Stimulated activated CD4-positive, alpha-beta T cell treated with anti-CD3 and anti-CD28 coated beads, Interleukin-15, amount 100 ng/mL, for 48 hours (primary cell): ENCODE measurements at regions not wholly inside any gene's neighbourhood (a gene's known extent, or its start where the extent isn't known, plus 50 kb on each side); places are given as distances from the start of the nearest gene placed in this dataset.
"Not testable (repeated sequence)": the region's sequence is repeated elsewhere in the genome, so short reads cannot be mapped to it uniquely, and the experiment has no call there.

Source experiments
- DNase-seq, 2 donors: peaks; one replicate each; pipeline ENCODE4 v3.0.0-alpha.2; 2020; ENCODE audit warnings: low read depth in 2 of 2

- DNase-seq, result no peak
Observed at GRCh38 chr10:55242544-55242943, 441.5 kb upstream of the PCDH15 start.

GRCh38 chr10:55237462-55237861, 436.4 kb upstream of the PCDH15 start:
- no peak for DNase-seq

DNA sequence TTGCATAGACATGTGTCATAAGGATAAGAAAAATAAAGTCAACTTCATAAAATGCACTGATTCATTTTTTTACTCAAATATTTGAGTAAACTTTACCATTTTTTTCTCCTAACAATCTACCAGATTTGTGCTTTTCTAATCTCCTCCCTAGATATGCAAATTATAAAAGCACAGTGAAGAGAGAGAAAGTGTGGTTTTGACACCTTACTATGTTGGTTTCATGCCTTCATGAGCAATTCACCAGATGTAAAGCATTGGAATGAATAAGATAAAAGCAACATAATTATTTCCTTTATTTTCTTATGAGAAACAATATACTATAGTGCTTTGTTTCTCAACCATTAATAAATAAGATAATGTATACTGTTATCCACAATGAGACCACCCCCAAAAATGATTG, 432.5 kb upstream of the PCDH15 start:
- DNase-seq, result no peak

GRCh38 chr10:55233090-55233489, 432.1 kb upstream of the PCDH15 start:
- DNase-seq, result no peak

DNA sequence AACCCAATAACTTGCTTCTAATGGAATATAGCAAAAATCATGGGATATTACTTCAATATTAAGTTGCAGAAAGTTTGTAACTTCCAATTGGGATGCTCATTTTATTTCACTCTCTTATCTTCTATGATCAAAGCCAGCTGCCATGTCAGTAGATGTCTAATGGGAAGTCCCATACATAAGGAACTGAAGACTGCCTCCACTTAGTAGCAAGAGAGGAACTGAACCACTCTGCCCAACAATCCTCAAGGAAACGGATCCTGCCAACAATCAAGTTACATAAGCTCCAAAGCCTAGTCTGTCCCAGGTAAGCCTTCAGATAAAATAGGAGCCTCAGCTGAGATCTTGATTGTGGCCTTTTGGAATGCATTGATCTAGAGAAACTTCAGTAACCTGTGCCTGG, 431.5 kb upstream of the PCDH15 start:
- DNase-seq, result no peak

- no peak for DNase-seq
Observed at GRCh38 chr10:55227967-55228366, 426.9 kb upstream of the PCDH15 start.

DNA sequence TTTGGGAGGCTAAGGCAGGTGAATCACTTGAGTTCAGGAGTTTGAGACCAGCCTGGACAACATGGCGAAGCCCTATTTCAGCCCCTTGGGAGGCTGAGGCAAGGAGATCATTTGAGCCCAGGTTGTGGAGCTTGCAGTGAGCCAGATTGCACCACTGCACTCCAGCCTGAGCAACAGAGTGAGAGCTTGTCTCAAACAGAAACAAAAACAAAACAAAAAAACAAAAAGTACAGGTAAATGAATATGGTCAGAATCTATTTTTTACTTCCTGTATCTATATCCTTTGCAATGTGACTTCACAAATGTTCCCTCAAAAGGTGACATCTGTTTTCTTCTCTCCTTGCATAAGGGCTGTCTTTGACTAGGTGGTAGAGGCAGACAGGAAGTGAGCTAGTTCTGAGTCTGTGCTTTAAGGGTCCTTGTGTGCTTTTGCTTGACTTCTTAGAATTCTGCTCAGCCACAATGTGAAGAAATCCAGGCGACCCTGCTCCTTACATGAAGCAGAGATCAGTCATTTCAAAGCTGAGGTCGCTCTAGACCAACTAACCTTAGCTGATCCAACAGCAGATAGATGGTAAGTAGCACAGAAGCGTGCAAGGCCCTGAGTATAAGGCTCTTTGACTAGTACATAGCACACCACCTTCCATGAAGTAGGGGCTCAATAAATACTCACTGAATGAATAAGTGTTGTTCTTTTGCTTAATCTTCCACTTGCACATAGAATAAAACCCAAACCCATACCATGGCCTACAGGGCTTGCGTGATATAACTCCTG, 423.2 kb upstream of the PCDH15 start:
- DNase-seq, result no peak

DNA sequence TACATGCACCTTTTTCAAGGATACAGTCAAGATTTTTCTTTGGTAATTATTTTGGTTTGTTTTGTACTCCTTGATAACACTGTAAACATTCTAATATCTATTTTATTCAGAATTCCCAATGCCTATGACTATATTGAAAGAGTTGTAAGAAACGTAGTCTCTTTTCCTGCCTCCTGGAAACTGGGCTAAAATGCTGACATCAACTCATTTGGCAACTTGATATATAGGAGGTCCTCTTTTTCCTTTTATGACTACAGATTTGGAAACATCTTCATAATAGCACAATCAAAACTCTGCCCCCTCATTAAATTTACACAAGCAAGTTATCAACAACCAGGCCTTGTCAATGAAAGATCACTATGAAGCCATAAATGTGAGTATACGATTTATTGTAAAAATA, 422.3 kb upstream of the PCDH15 start:
- DNase-seq, result no peak

DNA sequence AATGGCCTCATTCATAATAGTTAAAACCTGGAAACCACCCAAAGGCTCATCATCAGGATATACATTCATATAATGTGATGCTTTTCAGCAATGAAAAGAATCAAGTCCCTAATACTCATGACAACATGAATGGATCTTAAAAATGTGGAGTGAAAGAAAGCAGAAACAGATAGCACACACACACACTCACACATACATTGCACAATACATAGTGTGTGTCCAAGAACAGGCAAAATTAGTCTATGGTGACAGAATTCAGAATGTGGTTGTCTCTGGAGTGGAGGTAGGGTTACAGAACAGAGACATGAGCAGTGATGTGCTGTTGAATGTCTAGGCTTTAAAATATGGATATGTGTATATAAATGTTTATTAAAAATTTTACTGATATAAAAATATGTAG, 419.9 kb upstream of the PCDH15 start:
- DNase-seq, result no peak

DNA sequence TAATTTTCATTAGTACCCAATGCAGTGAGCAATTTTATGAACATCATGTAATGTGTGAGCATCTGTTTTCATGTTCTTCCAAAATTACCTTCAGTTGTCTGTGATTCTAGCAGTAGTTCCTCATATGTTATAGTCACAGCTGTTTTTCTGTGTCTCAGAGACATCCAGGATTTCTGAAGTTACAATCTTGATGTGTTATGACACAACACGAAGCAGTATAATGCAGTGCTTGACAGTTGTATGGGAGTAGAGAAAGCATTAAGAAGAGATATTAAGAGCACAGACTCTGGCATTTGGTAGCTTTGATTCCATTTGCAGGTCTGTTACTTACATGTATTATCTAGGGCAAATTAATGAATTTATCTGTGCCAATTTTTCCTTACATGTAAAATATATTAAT, 414.7 kb upstream of the PCDH15 start:
- DNase-seq, result no peak

GRCh38 chr10:55214608-55215007, 413.6 kb upstream of the PCDH15 start:
- no peak for DNase-seq

- no peak for DNase-seq
Observed at GRCh38 chr10:55212051-55212450, 411.0 kb upstream of the PCDH15 start.

- no peak for DNase-seq
Observed at GRCh38 chr10:55203874-55204273, 402.8 kb upstream of the PCDH15 start.

GRCh38 chr10:55203319-55203718, 402.3 kb upstream of the PCDH15 start:
- no peak for DNase-seq

DNA sequence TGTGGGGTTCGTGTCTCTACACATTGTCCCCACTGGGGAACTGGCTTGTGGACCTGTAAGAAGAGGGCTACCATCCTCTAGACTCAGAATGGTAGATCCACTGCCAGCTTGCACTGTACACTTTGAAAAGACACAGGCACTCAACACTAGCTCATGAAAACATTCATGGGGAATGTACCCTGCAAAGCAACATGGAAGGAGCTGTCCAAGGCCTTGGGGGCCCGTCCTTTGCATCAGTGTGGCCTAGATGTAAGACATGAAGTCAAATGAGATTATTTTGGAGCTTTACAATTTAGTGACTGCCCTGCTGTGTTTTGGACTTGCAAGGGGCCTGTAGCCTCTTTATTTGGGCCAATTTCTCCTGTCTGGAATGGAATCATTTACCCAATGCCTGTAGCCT, 399.0 kb upstream of the PCDH15 start:
- no peak for DNase-seq

DNA sequence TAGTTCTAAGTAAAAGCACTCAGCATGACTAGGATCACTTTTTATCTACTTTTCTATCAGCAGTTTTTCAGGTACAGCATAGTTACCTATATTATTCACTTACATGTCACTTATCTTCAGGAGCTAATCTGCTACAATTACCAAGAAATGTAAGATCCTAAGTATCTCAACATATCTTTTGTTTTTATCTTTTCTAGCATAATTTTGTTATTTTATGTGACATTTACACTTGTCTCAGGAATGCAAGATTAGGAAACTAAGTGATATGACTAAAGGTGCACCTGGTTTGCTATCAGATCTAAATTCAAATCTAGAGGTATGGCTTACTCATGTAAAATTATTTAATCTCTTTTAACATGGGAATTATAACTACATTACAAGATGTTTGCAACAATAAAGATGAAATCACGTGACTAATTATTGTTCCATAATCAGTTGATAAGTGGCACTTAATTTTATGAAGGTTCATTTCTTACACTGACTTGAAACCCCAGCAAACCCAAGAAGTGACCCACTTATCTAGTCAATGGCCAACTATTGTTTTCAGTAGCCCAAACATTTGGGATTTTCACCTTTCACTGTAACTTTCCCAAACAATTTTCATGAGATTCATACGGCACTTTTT, 390.3 kb upstream of the PCDH15 start:
- DNase-seq, result no peak

DNA sequence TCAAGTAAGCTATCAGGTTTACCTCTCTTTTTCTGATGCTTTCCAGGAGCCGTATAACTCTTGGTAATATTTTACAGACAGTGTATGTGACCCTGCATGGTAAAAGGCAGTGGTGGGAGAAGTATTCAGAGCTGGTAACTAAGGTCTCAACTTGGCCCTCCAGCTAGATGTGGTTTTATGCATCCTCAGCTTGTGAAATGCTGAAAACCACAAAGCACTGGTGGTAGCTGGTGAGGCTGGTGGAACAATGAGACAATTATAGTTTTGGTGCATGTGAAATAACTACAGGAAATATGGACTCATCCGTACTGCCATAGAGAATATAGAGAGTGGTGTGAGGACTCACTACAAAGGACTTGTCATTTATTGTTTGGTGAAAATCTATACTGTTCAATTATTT, 383.0 kb upstream of the PCDH15 start:
- no peak for DNase-seq

DNA sequence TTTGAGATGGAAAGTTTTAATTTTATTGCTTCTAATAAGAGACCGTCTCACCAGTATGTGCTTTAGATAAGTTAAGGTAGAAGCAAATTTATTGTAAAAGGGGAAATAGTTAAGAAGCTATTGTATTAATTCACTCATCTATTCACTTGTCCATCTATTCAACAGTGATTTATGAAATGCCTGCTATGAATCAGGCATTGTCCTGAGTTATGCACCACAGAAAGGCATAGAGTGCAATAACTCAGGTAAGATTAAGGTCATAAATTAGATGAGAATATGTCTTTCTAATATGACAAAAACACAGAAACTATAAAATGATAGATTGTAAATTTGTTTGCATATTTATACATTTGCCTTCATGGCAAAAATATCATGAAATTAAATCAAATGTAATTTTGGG, 379.3 kb upstream of the PCDH15 start:
- no peak for DNase-seq

DNA sequence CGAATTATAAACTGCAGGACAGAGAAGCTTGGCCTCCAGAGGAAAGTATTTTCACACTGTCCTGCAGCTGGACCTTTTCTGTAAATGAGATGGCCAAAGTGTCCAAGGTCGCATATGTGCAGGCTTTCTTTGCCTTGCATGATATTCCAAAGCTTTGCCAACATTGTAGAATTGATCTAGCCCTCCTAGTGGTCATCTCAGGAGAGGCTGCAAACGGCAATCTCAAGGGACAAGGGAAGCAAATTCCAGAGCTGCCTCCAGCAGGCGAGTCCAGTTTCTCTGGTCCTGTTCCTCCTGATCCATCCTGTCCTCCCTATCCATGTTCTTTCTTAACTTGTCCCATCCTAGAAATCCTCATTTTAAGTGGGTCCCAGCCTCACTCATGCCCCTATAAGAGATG, 373.4 kb upstream of the PCDH15 start:
- DNase-seq, result no peak

DNA sequence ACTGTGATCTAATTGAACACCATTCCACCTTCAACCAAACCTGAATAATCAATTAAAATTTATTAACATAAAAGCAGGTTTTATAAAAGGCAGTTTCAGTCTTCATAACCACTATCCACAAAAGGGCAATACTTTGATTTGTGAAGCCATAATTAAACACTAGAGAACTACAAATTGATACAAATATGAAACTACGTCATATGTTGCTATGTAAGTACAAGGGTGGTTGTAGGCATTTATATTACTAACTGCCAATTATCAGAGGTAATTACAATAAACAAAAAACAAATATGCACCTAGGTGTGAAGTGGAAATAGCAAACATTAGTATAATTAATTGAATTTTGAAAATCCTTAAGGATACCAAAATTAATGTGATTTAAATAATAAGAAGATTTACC, 368.5 kb upstream of the PCDH15 start:
- DNase-seq, result no peak

DNA sequence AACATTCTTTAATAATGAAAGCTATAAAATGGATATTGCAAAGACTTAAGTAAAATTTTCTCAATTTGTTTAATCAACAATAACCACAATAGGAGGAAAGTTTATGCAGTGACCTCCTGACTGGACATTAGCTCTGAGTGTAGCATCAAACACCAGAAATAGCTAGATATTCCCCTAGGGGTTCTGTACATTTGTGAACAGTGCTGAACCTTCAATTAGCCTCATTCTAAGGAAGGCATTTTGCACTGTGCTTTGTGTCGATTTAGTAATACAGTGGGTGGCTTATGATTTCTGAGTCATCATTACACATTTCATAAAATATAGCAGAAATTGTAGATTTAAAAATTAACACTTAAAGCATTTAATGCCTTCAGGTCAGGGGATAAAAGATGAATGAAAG, 367.3 kb upstream of the PCDH15 start:
- no peak for DNase-seq

- DNase-seq, result no peak
Observed at GRCh38 chr10:55163388-55163979, 362.5 kb upstream of the PCDH15 start.

DNA sequence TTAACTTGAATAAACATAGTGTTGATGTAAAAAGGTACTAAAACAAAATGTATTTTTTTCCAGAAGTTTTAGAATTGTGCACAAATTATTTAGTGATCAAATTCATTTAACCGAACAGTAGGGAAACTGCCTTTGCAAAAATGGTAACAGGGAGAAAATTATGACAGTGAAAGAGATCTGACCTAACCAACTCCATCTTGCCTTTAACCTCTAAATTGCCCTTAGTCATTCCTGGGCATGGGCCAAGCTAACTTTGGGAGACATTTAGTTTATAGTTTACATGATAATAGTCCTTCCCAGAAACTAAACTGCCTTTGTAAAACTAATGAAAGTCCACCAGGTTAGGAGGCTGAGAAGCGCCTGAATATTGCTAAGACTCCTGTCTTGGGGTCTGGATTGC, 361.3 kb upstream of the PCDH15 start:
- DNase-seq, result not testable (repeated sequence)
